Prostate gland (tissue), 2 donors: ENCODE measurements at regions not wholly inside any gene's neighbourhood (a gene's known extent, or its start where the extent isn't known, plus 50 kb on each side); places are given as distances from the start of the nearest gene placed in this dataset.
"Not testable (repeated sequence)": the region's sequence is repeated elsewhere in the genome, so short reads cannot be mapped to it uniquely, and the experiment has no call there.

Experiments
- DNase-seq: peaks from one replicate; pipeline ENCODE4 v3.0.0-alpha.2; 2019; ENCODE audit warnings: low spot score
- H3K27ac ChIP-seq, 2 donors: fragments of 200-600 bp; sonication (generic); 2 replicates each; pipeline ENCODE4 v1.5.1; 2017 to 2019
- H3K27me3 ChIP-seq: fragments of 200-600 bp; sonication (generic); replicated peaks from 2 replicates; pipeline ENCODE4 v1.5.1; 2019; ENCODE audit not compliant: insufficient read depth
- H3K36me3 ChIP-seq, 2 donors: fragments of 200-600 bp; sonication (generic); 1 replicate in 1 of 2; 2 replicates in 1 of 2; pipeline versions ENCODE4 v1.5.1 to v1.8.1; 2017 to 2019
- H3K4me1 ChIP-seq: fragments of 200-600 bp; sonication (generic); replicated peaks from 2 replicates; pipeline ENCODE4 v1.5.1; 2019
- H3K4me3 ChIP-seq, 2 donors: fragments of 200-600 bp; sonication (generic); 2 replicates each; pipeline ENCODE4 v1.5.1; 2017 to 2019
- H3K9me3 ChIP-seq: fragments of 200-600 bp; sonication (generic); 2 replicates; pipeline ENCODE4 v1.5.1; 2017
- CTCF ChIP-seq, 4 experiments: fragments of 200-600 bp in 2 of 4; fragments of 450-650 bp in 2 of 4; sonication (generic) in 2 of 4; IDR thresholded peaks; 1 replicate in 3 of 4; 2 replicates in 1 of 4; pipeline ENCODE4 v1.5.1; 2016 to 2019; ENCODE audit warnings: antibody characterized with exemption in 4 of 4, mild to moderate bottlenecking in 2 of 4, moderate library complexity in 2 of 4
- POLR2A ChIP-seq: fragments of 450-650 bp; IDR thresholded peaks from one replicate; pipeline ENCODE4 v1.6.1; 2016; ENCODE audit warnings: antibody characterized with exemption, mild to moderate bottlenecking
- POLR2AphosphoS5 ChIP-seq: sonication (generic); formaldehyde crosslinking; IDR thresholded peaks from one replicate; pipeline ENCODE4 v1.6.1; 2017; ENCODE audit warnings: antibody characterized with exemption
- WGBS: methylation state at CpG from one replicate; pipeline ENCODE4 v1.1.5; 2018; 5-methylcytosine and 5-hydroxymethylcytosine counted together
- intact Hi-C: fragments of 100-400 bp; cut with DNase I; formaldehyde crosslinking; loops from one replicate; pipeline ENCODE4 v1.14.2; 2022

GRCh38 chr2:58702302-58702885, 461.3 kb upstream of the FANCL start:
- Histone ChIP-seq H3K4me3 (no peak overlapping the region), H3K9me3 (no peaks in the 10 kb centered on the region), H3K27ac (no peak overlapping the region), H3K4me1 (no peaks in the 10 kb centered on the region), H3K36me3 (no peaks in the 10 kb centered on the region), H3K27me3 (no peaks in the 10 kb centered on the region)
- intact Hi-C loops = no loop called here
- 44% methylated on average over 2 of the region's 2 CpGs for WGBS
- TF ChIP-seq POLR2AphosphoS5 = no peak
- TF ChIP-seq CTCF (IDR thresholded peaks at IDR 0.05) = no peak
- TF ChIP-seq POLR2A = no peak
- DNase-seq = no peak

- no peaks in the 10 kb centered on the region for H3K36me3 ChIP-seq
- WGBS = 93% methylated on average over 3 of the region's 3 CpGs
- no peaks in the 10 kb centered on the region for H3K9me3 ChIP-seq
- intact Hi-C loops = no loop called here
- H3K27ac ChIP-seq = no peak overlapping the region
- TF ChIP-seq CTCF (IDR thresholded peaks at IDR 0.05) = no peak
- no peak for TF ChIP-seq POLR2AphosphoS5
- TF ChIP-seq POLR2A = no peak
- no peak overlapping the region for H3K4me3 ChIP-seq
- H3K27me3 ChIP-seq = no peaks in the 10 kb centered on the region
- DNase-seq = no peak
- no peaks in the 10 kb centered on the region for H3K4me1 ChIP-seq
Observed at GRCh38 chr2:58701688-58702301, 460.7 kb upstream of the FANCL start.

DNA sequence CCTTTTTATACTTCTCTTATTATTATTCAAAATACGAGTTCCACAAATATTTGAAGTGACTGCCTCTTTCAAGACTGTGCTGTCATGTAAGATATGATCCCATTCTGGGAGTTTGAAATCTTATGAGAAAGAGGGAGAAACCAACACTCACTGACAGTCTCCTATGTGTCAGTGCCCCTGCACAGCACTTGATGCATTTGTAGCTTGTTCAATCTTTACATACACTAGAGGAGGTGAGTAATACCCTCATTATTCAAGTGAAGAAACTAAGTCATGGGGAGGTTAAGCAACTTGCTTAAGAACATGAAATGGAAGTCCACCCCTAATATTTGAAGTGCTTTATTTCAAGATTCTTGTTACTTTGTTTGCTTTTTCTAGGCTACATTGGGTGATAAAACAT, 459.5 kb upstream of the FANCL start:
- no peaks in the 10 kb centered on the region for H3K36me3 ChIP-seq
- no peaks in the 10 kb centered on the region for H3K27me3 ChIP-seq
- no peak for DNase-seq
- intact Hi-C loops = no loop called here
- H3K27ac ChIP-seq = no peak overlapping the region
- H3K4me3 ChIP-seq = no peak overlapping the region
- no peak for TF ChIP-seq POLR2AphosphoS5
- no peak for TF ChIP-seq POLR2A
- TF ChIP-seq CTCF (IDR thresholded peaks at IDR 0.05) = no peak
- no peaks in the 10 kb centered on the region for H3K4me1 ChIP-seq
- no peaks in the 10 kb centered on the region for H3K9me3 ChIP-seq
- whole genome bisulfite sequencing = 66% methylated on average over 1 of the region's 1 CpG

DNA sequence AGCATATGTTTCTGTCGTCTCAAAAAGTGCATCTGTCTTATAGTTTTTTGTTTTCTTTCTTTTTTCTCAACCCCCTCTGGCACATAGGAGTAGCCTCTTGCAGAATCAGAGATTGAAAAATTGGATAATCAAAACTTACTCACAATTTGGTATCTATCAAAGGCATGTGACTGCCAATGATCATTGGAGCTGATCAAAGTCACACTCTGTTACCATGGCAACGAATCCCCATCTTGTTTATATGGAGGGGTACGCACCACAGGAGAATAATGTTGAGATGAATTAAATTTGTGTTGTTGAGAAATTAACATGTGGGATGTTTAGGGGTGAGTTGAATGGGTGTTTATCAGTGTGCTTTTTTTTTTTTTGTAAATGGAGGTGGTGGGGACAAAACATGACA, 458.3 kb upstream of the FANCL start:
- DNase-seq = no peak
- no peak overlapping the region for H3K4me3 ChIP-seq
- H3K9me3 ChIP-seq = no peaks in the 10 kb centered on the region
- H3K27me3 ChIP-seq = no peaks in the 10 kb centered on the region
- intact Hi-C loops = no loop called here
- H3K4me1 ChIP-seq = no peaks in the 10 kb centered on the region
- H3K36me3 ChIP-seq = no peaks in the 10 kb centered on the region
- WGBS = 82% methylated on average over 3 of the region's 3 CpGs
- no peak overlapping the region for H3K27ac ChIP-seq
- no peak for TF ChIP-seq CTCF (IDR thresholded peaks at IDR 0.05)

DNA sequence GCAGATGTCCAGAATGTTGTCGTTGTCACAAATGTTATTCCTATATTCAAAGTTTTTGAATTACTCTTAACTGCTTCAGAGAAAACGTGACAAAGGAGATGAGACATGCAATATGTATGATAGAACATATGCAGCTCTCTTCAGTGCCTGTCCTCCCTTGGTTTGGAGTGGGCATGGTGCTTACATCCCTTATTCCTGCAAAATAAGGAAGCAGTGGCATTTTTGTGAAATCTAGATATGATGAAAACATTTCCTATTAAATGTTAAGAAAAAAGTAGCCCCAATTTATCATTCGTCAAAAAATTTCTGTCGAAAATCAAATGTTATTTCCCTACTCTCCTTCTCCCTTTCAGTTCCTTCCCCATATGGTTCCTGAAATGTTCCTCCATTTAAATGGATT, 457.5 kb upstream of the FANCL start:
- no peak for TF ChIP-seq POLR2AphosphoS5
- TF ChIP-seq POLR2A = no peak
- TF ChIP-seq CTCF (IDR thresholded peaks at IDR 0.05) = no peak
- intact Hi-C loops = no loop called here
- Histone ChIP-seq H3K4me1 (no peaks in the 10 kb centered on the region), H3K4me3 (no peak overlapping the region), H3K36me3 (no peaks in the 10 kb centered on the region), H3K9me3 (no peaks in the 10 kb centered on the region), H3K27ac (no peak overlapping the region), H3K27me3 (no peaks in the 10 kb centered on the region)
- DNase-seq = no peak
- WGBS = 79% methylated on average over 4 of the region's 4 CpGs

- H3K9me3 ChIP-seq, H3K27ac ChIP-seq, intact Hi-C loops, H3K27me3 ChIP-seq, DNase-seq, H3K4me1 ChIP-seq, H3K4me3 ChIP-seq, H3K36me3 ChIP-seq: not testable (repeated sequence)
- 65% methylated on average over 2 of the region's 2 CpGs for WGBS
Observed at GRCh38 chr2:58694114-58694513, 453.0 kb upstream of the FANCL start.

DNA sequence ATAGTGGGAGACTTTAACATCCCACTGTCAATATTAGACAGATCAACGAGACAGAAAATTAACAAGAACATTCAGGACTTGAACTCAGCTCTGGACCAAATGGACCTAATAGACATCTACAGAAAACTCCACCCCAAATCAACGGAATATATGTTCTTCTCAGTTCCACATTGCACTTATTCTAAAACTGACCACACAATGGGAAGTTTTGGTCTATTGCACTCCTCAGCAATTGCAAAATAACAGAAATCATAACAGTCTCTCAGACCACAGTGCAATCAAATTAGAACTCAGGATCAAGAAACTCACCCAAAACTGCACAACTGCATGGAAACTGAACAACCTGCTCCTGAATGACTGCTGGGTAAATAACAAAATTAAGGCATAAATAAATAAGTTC, 449.9 kb upstream of the FANCL start:
- intact Hi-C loops, H3K9me3 ChIP-seq, H3K4me1 ChIP-seq, DNase-seq, H3K4me3 ChIP-seq, H3K36me3 ChIP-seq, H3K27ac ChIP-seq, H3K27me3 ChIP-seq: not testable (repeated sequence)
- WGBS = 58% methylated on average over 2 of the region's 2 CpGs
